ENCODE measurements at regions not wholly inside any gene's neighbourhood (a gene's known extent, or its start where the extent isn't known, plus 50 kb on each side); places are given as distances from the start of the nearest gene placed in this dataset.

DNA sequence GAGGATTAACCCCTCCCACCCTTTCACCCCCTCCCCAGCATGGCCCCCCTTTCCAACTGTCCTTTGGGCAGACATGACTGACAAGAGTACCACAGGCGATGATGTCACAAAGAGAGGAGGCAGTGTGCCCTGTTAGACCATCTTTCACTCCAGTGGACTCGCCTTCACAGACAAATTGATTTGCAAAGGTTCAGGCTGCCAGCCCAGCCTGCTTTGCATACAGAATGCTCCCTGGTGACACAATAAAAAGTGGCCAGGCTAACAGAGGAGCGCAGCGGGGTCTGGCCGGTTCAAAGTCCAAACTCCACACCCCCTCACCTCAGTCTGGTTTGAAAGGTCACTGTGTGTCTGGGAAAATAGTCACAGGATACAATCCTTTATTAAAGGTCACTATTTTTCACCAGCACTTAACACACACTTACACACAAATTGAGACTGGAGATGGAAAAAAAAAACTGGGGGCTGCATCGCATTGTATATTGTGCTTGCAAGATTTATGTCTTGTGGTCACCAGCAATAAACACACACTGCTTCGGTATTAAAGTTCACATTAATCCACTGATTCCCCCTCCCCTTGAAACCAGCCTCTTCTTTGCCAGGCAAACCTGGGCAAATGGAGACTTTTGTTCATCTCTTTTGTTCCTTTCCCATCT is 236.9 kb downstream of the BCL11A start:
- no peaks in the 10 kb centered on the region for H3K36me3 ChIP-seq (ENCODE audit: insufficient read depth, low read length)
- H3K79me2 ChIP-seq (ENCODE audit: insufficient read depth, low read length): no peaks in the 10 kb centered on the region
- no peak overlapping the region for H3K4me2 ChIP-seq (ENCODE audit: insufficient read depth, low read length)
- no peak overlapping the region for H2AFZ ChIP-seq (ENCODE audit: low read depth, low read length)
- ATAC-seq (ENCODE audit: insufficient read depth, low read depth) (no peak), DNase-seq (no peak)
- H3K9ac ChIP-seq (ENCODE audit: low read depth, low read length): no peak overlapping the region
- no peak overlapping the region for H3K27ac ChIP-seq (ENCODE audit: low read length)
- no peaks in the 10 kb centered on the region for H4K20me1 ChIP-seq (ENCODE audit: insufficient read depth, low read length)
- H3K4me1 ChIP-seq (ENCODE audit: insufficient read depth, low read length): peaks cover 12% of the 10 kb centered on the region
- H3K4me3 ChIP-seq (ENCODE audit: low read depth in 1 of 2, low read length in 2 of 2): no peak overlapping the region
- TF ChIP-seq EZH2 (IDR thresholded peaks at IDR 0.05; ENCODE audit: borderline replicate concordance, low read depth, low read length, severe bottlenecking): no peak
- TF ChIP-seq, protein P1, sequence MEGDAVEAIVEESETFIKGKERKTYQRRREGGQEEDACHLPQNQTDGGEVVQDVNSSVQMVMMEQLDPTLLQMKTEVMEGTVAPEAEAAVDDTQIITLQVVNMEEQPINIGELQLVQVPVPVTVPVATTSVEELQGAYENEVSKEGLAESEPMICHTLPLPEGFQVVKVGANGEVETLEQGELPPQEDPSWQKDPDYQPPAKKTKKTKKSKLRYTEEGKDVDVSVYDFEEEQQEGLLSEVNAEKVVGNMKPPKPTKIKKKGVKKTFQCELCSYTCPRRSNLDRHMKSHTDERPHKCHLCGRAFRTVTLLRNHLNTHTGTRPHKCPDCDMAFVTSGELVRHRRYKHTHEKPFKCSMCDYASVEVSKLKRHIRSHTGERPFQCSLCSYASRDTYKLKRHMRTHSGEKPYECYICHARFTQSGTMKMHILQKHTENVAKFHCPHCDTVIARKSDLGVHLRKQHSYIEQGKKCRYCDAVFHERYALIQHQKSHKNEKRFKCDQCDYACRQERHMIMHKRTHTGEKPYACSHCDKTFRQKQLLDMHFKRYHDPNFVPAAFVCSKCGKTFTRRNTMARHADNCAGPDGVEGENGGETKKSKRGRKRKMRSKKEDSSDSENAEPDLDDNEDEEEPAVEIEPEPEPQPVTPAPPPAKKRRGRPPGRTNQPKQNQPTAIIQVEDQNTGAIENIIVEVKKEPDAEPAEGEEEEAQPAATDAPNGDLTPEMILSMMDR (IDR thresholded peaks at IDR 0.05; ENCODE audit: borderline replicate concordance, extremely low read depth, low read length, poor library complexity, severe bottlenecking): no peak
- no peaks in the 10 kb centered on the region for H3K27me3 ChIP-seq (ENCODE audit: insufficient read depth, low read length, poor library complexity)
- no peaks in the 10 kb centered on the region for H3K9me3 ChIP-seq (ENCODE audit: insufficient read depth, low read length, severe bottlenecking)

DNA sequence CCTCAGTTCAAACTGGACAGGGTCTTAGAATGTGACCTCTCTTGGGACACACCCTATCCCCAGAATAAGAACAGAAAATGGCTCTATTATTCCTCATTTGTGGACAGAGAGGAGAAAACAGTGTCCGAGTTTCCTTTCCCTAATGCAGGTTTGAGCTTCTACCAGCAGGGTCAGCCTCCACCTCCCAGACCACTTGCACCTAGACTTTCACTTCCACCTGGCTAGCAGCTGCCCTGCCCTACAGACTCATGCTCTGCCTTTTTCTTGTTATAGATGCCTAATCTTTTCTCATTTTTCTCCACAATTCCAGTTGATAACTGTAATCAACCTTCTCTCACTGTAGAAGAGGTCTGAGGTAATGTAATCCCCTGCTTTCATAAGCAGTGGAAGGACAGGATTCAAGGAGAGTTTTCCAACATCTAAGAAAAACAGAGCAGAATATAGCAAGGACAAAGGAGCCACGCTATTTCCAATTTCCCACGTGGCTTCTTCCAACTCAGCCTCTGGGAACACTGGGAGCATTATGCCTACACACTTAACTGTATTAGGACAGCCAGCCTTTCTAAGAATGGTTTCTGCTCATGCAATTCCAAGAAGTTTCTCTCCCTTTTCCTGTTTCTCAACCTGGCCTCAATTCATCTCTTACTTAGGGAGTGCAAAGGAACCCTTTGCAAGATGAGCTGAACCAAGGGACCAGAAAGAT is 239.8 kb downstream of the BCL11A start:
- no peak for ATAC-seq (ENCODE audit: insufficient read depth, low read depth)
- H3K9ac ChIP-seq (ENCODE audit: low read depth, low read length): no peak overlapping the region
- H3K4me3 ChIP-seq (ENCODE audit: low read depth in 1 of 2, low read length in 2 of 2): no peak overlapping the region

DNA sequence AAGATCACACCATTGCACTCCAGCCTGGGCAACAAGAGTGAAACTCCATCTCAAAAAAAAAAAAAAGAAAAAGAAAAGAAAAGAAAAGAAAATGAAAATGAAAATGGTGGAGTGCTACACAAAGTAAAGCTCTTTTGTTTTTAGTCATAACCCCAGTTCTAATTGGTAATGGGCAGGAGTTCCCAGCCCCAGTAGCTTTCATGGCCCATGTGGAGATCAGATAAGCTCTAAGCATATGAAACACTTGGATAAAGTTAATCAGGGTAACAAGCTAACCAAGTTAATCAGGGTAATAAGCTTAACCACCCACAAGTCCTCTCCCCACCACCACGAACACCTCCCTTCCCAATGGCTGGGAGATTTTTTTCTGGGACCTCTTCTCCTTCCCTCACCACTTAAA is 240.8 kb downstream of the BCL11A start:
- peaks cover 20% of the 10 kb centered on the region for H3K4me1 ChIP-seq (ENCODE audit: insufficient read depth, low read length)
- no peaks in the 10 kb centered on the region for H3K36me3 ChIP-seq (ENCODE audit: insufficient read depth, low read length)
- H3K79me2 ChIP-seq (ENCODE audit: insufficient read depth, low read length): no peaks in the 10 kb centered on the region
- H3K9me3 ChIP-seq (ENCODE audit: insufficient read depth, low read length, severe bottlenecking): no peaks in the 10 kb centered on the region
- no peaks in the 10 kb centered on the region for H4K20me1 ChIP-seq (ENCODE audit: insufficient read depth, low read length)
- TF ChIP-seq, protein P1 (IDR thresholded peaks at IDR 0.05; ENCODE audit: borderline replicate concordance, extremely low read depth, low read length, poor library complexity, severe bottlenecking): no peak
- no peak for TF ChIP-seq EZH2 (IDR thresholded peaks at IDR 0.05; ENCODE audit: borderline replicate concordance, low read depth, low read length, severe bottlenecking)
- no peak for ATAC-seq (ENCODE audit: insufficient read depth, low read depth)
- H3K9ac ChIP-seq (ENCODE audit: low read depth, low read length): no peak overlapping the region
- no peak for DNase-seq
- H3K27me3 ChIP-seq (ENCODE audit: insufficient read depth, low read length, poor library complexity): no peaks in the 10 kb centered on the region
- H3K4me3 ChIP-seq (ENCODE audit: low read depth in 1 of 2, low read length in 2 of 2): no peak overlapping the region
- H3K4me2 ChIP-seq (ENCODE audit: insufficient read depth, low read length): no peak overlapping the region
- no peak overlapping the region for H2AFZ ChIP-seq (ENCODE audit: low read depth, low read length)
- no peak overlapping the region for H3K27ac ChIP-seq (ENCODE audit: low read length)

More for the DNA sequence above, 239.8 kb downstream of the BCL11A start:
- Histone ChIP-seq H3K27me3 (ENCODE audit: insufficient read depth, low read length, poor library complexity) (no peaks in the 10 kb centered on the region), H3K9me3 (ENCODE audit: insufficient read depth, low read length, severe bottlenecking) (no peaks in the 10 kb centered on the region), H3K36me3 (ENCODE audit: insufficient read depth, low read length) (no peaks in the 10 kb centered on the region), H3K4me1 (ENCODE audit: insufficient read depth, low read length) (peaks cover 20% of the 10 kb centered on the region), H4K20me1 (ENCODE audit: insufficient read depth, low read length) (no peaks in the 10 kb centered on the region), H2AFZ (ENCODE audit: low read depth, low read length) (no peak overlapping the region), H3K27ac (ENCODE audit: low read length) (no peak overlapping the region), H3K4me2 (ENCODE audit: insufficient read depth, low read length) (no peak overlapping the region), H3K79me2 (ENCODE audit: insufficient read depth, low read length) (no peaks in the 10 kb centered on the region)
- TF ChIP-seq, protein P1 (IDR thresholded peaks at IDR 0.05; ENCODE audit: borderline replicate concordance, extremely low read depth, low read length, poor library complexity, severe bottlenecking): no peak
- TF ChIP-seq EZH2 (IDR thresholded peaks at IDR 0.05; ENCODE audit: borderline replicate concordance, low read depth, low read length, severe bottlenecking): no peak
- no peak for DNase-seq
